ENCODE measurements at regions not wholly inside any gene's neighbourhood (a gene's known extent, or its start where the extent isn't known, plus 50 kb on each side); places are given as distances from the start of the nearest gene placed in this dataset.

DNA sequence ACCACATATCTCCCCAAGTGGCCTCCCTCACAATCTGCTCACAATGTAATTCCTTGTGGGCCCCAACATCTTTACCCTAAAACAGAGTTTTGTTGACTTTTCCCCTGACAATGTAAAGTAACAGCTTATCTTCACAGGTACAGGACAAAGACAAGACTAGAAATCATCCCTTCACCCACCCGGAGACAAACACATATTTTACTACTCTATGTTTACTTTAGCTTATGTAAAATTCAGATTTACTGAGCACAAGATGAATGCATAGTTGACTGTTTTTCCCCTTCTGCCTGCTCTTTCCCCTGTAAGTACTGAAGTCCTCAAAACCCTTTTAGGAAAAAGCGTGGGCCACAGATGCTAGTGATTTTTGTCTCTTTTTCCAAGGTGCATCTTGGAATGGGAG, 61.0 kb downstream of the RPP21 start (continued):
- TF ChIP-seq, protein P1, sequence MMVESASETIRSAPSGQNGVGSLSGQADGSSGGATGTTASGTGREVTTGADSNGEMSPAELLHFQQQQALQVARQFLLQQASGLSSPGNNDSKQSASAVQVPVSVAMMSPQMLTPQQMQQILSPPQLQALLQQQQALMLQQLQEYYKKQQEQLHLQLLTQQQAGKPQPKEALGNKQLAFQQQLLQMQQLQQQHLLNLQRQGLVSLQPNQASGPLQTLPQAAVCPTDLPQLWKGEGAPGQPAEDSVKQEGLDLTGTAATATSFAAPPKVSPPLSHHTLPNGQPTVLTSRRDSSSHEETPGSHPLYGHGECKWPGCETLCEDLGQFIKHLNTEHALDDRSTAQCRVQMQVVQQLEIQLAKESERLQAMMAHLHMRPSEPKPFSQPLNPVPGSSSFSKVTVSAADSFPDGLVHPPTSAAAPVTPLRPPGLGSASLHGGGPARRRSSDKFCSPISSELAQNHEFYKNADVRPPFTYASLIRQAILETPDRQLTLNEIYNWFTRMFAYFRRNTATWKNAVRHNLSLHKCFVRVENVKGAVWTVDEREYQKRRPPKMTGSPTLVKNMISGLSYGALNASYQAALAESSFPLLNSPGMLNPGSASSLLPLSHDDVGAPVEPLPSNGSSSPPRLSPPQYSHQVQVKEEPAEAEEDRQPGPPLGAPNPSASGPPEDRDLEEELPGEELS (CRISPR knock-in tag; IDR thresholded peaks at IDR 0.05) = no peak
- TF ChIP-seq, protein P2, sequence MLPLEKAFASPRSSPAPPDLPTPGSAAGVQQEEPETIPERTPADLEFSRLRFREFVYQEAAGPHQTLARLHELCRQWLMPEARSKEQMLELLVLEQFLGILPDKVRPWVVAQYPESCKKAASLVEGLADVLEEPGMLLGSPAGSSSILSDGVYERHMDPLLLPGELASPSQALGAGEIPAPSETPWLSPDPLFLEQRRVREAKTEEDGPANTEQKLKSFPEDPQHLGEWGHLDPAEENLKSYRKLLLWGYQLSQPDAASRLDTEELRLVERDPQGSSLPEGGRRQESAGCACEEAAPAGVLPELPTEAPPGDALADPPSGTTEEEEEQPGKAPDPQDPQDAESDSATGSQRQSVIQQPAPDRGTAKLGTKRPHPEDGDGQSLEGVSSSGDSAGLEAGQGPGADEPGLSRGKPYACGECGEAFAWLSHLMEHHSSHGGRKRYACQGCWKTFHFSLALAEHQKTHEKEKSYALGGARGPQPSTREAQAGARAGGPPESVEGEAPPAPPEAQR (CRISPR knock-in tag; IDR thresholded peaks at IDR 0.05) = no peak
- TF ChIP-seq, protein P3, sequence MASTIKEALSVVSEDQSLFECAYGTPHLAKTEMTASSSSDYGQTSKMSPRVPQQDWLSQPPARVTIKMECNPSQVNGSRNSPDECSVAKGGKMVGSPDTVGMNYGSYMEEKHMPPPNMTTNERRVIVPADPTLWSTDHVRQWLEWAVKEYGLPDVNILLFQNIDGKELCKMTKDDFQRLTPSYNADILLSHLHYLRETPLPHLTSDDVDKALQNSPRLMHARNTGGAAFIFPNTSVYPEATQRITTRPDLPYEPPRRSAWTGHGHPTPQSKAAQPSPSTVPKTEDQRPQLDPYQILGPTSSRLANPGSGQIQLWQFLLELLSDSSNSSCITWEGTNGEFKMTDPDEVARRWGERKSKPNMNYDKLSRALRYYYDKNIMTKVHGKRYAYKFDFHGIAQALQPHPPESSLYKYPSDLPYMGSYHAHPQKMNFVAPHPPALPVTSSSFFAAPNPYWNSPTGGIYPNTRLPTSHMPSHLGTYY (CRISPR knock-in tag; IDR thresholded peaks at IDR 0.05) = no peak
- no peak for TF ChIP-seq ZNF416 (CRISPR knock-in tag; IDR thresholded peaks at IDR 0.05)
- no peak for TF ChIP-seq ZNF425 (CRISPR knock-in tag; conservative IDR thresholded peaks at IDR 0.05)
- no peak for TF ChIP-seq GRHL2 (CRISPR knock-in tag; IDR thresholded peaks at IDR 0.05; ENCODE audit: insufficient replicate concordance, severe bottlenecking)
- no peak for TF ChIP-seq NFATC4 (CRISPR knock-in tag; IDR thresholded peaks at IDR 0.05)
- TF ChIP-seq, protein P4, sequence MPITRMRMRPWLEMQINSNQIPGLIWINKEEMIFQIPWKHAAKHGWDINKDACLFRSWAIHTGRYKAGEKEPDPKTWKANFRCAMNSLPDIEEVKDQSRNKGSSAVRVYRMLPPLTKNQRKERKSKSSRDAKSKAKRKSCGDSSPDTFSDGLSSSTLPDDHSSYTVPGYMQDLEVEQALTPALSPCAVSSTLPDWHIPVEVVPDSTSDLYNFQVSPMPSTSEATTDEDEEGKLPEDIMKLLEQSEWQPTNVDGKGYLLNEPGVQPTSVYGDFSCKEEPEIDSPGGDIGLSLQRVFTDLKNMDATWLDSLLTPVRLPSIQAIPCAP (CRISPR knock-in tag; IDR thresholded peaks at IDR 0.05) = no peak

- peaks cover 83% of the 10 kb centered on the region for H3K27me3 Mint-ChIP-seq (ENCODE audit: low read depth)
- POLR2A ChIA-PET = no interaction called here
- H3K4me1 Mint-ChIP-seq = peaks cover 6% of the 10 kb centered on the region
- H3K27ac Mint-ChIP-seq = no peak overlapping the region
- no peaks in the 10 kb centered on the region for H3K36me3 Mint-ChIP-seq
- DNase-seq (ENCODE audit: low spot score) = no peak
- no peak for TF ChIP-seq TCF7 (CRISPR knock-in tag; IDR thresholded peaks at IDR 0.05; ENCODE audit: low read depth)
- TF ChIP-seq, protein P5, sequence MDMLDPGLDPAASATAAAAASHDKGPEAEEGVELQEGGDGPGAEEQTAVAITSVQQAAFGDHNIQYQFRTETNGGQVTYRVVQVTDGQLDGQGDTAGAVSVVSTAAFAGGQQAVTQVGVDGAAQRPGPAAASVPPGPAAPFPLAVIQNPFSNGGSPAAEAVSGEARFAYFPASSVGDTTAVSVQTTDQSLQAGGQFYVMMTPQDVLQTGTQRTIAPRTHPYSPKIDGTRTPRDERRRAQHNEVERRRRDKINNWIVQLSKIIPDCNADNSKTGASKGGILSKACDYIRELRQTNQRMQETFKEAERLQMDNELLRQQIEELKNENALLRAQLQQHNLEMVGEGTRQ (CRISPR knock-in tag; IDR thresholded peaks at IDR 0.05) = no peak
- no peak for TF ChIP-seq ZNF423 (CRISPR knock-in tag; IDR thresholded peaks at IDR 0.05)
- TF ChIP-seq, protein P6, sequence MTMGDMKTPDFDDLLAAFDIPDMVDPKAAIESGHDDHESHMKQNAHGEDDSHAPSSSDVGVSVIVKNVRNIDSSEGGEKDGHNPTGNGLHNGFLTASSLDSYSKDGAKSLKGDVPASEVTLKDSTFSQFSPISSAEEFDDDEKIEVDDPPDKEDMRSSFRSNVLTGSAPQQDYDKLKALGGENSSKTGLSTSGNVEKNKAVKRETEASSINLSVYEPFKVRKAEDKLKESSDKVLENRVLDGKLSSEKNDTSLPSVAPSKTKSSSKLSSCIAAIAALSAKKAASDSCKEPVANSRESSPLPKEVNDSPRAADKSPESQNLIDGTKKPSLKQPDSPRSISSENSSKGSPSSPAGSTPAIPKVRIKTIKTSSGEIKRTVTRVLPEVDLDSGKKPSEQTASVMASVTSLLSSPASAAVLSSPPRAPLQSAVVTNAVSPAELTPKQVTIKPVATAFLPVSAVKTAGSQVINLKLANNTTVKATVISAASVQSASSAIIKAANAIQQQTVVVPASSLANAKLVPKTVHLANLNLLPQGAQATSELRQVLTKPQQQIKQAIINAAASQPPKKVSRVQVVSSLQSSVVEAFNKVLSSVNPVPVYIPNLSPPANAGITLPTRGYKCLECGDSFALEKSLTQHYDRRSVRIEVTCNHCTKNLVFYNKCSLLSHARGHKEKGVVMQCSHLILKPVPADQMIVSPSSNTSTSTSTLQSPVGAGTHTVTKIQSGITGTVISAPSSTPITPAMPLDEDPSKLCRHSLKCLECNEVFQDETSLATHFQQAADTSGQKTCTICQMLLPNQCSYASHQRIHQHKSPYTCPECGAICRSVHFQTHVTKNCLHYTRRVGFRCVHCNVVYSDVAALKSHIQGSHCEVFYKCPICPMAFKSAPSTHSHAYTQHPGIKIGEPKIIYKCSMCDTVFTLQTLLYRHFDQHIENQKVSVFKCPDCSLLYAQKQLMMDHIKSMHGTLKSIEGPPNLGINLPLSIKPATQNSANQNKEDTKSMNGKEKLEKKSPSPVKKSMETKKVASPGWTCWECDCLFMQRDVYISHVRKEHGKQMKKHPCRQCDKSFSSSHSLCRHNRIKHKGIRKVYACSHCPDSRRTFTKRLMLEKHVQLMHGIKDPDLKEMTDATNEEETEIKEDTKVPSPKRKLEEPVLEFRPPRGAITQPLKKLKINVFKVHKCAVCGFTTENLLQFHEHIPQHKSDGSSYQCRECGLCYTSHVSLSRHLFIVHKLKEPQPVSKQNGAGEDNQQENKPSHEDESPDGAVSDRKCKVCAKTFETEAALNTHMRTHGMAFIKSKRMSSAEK (CRISPR knock-in tag; IDR thresholded peaks at IDR 0.05; ENCODE audit: borderline replicate concordance) = no peak
- TF ChIP-seq, protein P7, sequence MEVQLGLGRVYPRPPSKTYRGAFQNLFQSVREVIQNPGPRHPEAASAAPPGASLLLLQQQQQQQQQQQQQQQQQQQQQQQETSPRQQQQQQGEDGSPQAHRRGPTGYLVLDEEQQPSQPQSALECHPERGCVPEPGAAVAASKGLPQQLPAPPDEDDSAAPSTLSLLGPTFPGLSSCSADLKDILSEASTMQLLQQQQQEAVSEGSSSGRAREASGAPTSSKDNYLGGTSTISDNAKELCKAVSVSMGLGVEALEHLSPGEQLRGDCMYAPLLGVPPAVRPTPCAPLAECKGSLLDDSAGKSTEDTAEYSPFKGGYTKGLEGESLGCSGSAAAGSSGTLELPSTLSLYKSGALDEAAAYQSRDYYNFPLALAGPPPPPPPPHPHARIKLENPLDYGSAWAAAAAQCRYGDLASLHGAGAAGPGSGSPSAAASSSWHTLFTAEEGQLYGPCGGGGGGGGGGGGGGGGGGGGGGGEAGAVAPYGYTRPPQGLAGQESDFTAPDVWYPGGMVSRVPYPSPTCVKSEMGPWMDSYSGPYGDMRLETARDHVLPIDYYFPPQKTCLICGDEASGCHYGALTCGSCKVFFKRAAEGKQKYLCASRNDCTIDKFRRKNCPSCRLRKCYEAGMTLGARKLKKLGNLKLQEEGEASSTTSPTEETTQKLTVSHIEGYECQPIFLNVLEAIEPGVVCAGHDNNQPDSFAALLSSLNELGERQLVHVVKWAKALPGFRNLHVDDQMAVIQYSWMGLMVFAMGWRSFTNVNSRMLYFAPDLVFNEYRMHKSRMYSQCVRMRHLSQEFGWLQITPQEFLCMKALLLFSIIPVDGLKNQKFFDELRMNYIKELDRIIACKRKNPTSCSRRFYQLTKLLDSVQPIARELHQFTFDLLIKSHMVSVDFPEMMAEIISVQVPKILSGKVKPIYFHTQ (CRISPR knock-in tag; IDR thresholded peaks at IDR 0.05) = no peak
- no peak for TF ChIP-seq ELF4 (CRISPR knock-in tag; IDR thresholded peaks at IDR 0.05; ENCODE audit: low read depth)
- CTCF ChIA-PET = no interaction called here
- no peak for ATAC-seq
- H3K4me3 Mint-ChIP-seq = no peak overlapping the region
- peaks cover 31% of the 10 kb centered on the region for H3K9me3 Mint-ChIP-seq
Measured at GRCh38 chr6:30409184-30409583, 64.2 kb downstream of the RPP21 start.

Data from WTC11 (cell line).